BJ (cell line): ENCODE measurements at regions not wholly inside any gene's neighbourhood (a gene's known extent, or its start where the extent isn't known, plus 50 kb on each side); places are given as distances from the start of the nearest gene placed in this dataset.
"Not testable (repeated sequence)": the region's sequence is repeated elsewhere in the genome, so short reads cannot be mapped to it uniquely, and the experiment has no call there.

Experiments used
- CTCF ChIA-PET: fragments of 350-600 bp; formaldehyde crosslinking; extraction: SDS; loops from one replicate; lab custom pipeline; 2021; ENCODE audit warnings: antibody characterized with exemption, inconsistent platforms; lab: Yijun Ruan, JAX
- POLR2A ChIA-PET: fragments of 300-600 bp; sonication (Branson Sonifier 250); formaldehyde crosslinking; extraction: SDS; loops from one replicate; lab custom pipeline; 2021; ENCODE audit warnings: antibody characterized with exemption; lab: Charles Lee
- DNase-seq: peaks from one replicate; pipeline ENCODE4 v3.0.0-alpha.2; 2011; ENCODE audit warnings: low read depth
- H3K27me3 ChIP-seq: 2 replicates; pipeline ENCODE4 v1.6.0; 2011; ENCODE audit warnings: low read length; ENCODE audit not compliant: control insufficient read depth, insufficient read depth
- H3K36me3 ChIP-seq: 2 replicates; pipeline ENCODE4 v1.5.1; 2011; ENCODE audit warnings: low read length; ENCODE audit not compliant: control insufficient read depth, insufficient read depth
- H3K4me3 ChIP-seq: 2 replicates; pipeline ENCODE4 v1.5.1; 2011; ENCODE audit warnings: low read depth, mild to moderate bottlenecking, control low read depth, low read length
- CTCF ChIP-seq: IDR thresholded peaks from 2 replicates; pipeline ENCODE4 v1.5.1; 2011; ENCODE audit warnings: low read depth, mild to moderate bottlenecking, control low read depth, inconsistent platforms, low read length, moderate library complexity; ENCODE audit not compliant: insufficient read depth

- POLR2A ChIA-PET: no interaction called here
- no peaks in the 10 kb centered on the region for H3K36me3 ChIP-seq
- no peaks in the 10 kb centered on the region for H3K27me3 ChIP-seq
- no peak overlapping the region for H3K4me3 ChIP-seq
- TF ChIP-seq CTCF: no peak
- CTCF ChIA-PET: no interaction called here
- no peak for DNase-seq
Observed at GRCh38 chr4:178198691-178199090, 756.5 kb upstream of the AGA start.

- H3K27me3 ChIP-seq: no peaks in the 10 kb centered on the region
- TF ChIP-seq CTCF: no peak
- H3K4me3 ChIP-seq: no peak overlapping the region
- no peak for DNase-seq
- CTCF ChIA-PET: no interaction called here
- POLR2A ChIA-PET: no interaction called here
- no peaks in the 10 kb centered on the region for H3K36me3 ChIP-seq
Observed at GRCh38 chr4:178202422-178202821, 760.2 kb upstream of the AGA start.

- no peak for TF ChIP-seq CTCF
- CTCF ChIA-PET: no interaction called here
- Histone ChIP-seq H3K4me3 (no peak overlapping the region), H3K27me3 (no peaks in the 10 kb centered on the region), H3K36me3 (no peaks in the 10 kb centered on the region)
- POLR2A ChIA-PET: no interaction called here
- no peak for DNase-seq
Observed at GRCh38 chr4:178205826-178206225, 763.6 kb upstream of the AGA start.

GRCh38 chr4:178215309-178215708 is 773.1 kb upstream of the AGA start:
- DNase-seq: no peak
- ChIA-PET POLR2A (no interaction called here), CTCF (no interaction called here)
- Histone ChIP-seq H3K27me3 (no peaks in the 10 kb centered on the region), H3K4me3 (no peak overlapping the region), H3K36me3 (no peaks in the 10 kb centered on the region)
- TF ChIP-seq CTCF: no peak

GRCh38 chr4:178215763-178216162 is 773.5 kb upstream of the AGA start:
- ChIA-PET POLR2A (no interaction called here), CTCF (no interaction called here)
- no peaks in the 10 kb centered on the region for H3K27me3 ChIP-seq
- DNase-seq: no peak
- H3K4me3 ChIP-seq: no peak overlapping the region
- TF ChIP-seq CTCF: no peak
- no peaks in the 10 kb centered on the region for H3K36me3 ChIP-seq

GRCh38 chr4:178226421-178226820 is 784.2 kb upstream of the AGA start:
- DNase-seq, H3K36me3 ChIP-seq, CTCF ChIA-PET, H3K27me3 ChIP-seq, POLR2A ChIA-PET, H3K4me3 ChIP-seq: not testable (repeated sequence)
